HG03439 (cell line): ENCODE measurements at regions not wholly inside any gene's neighbourhood (a gene's known extent, or its start where the extent isn't known, plus 50 kb on each side); places are given as distances from the start of the nearest gene placed in this dataset.

Source experiments
- ATAC-seq: cut with Tn5 transposase; IDR thresholded peaks from one replicate; pipeline ENCODE4 v1.9.1; 2021; ENCODE audit warnings: mild to moderate bottlenecking, moderate library complexity; ENCODE audit not compliant: unreplicated experiment

GRCh38 chr4:18381186-18381585 lies 359.6 kb upstream of the LCORL start:
- no peak for ATAC-seq

- no peak for ATAC-seq
Measured at GRCh38 chr4:18369561-18369960, 348.0 kb upstream of the LCORL start.

DNA sequence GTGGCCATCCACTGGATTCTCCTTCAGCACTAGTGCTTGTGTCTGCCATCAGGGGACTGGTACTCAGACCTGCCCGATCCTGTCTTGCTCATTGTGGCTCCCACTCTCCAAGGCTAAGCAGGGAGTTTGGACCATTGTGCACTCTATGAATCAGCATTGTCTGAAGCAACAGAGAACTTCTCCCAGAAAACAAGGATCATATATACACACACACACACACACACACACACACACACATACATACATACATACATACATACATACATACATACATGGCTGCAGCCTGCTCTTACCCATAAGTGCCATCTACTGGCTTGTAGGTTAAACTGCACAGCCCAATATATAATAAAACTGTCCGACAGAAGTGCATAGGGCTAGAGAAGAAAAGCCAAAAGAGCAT lies 345.3 kb upstream of the LCORL start:
- peak; percentile 79 for ATAC-seq

DNA sequence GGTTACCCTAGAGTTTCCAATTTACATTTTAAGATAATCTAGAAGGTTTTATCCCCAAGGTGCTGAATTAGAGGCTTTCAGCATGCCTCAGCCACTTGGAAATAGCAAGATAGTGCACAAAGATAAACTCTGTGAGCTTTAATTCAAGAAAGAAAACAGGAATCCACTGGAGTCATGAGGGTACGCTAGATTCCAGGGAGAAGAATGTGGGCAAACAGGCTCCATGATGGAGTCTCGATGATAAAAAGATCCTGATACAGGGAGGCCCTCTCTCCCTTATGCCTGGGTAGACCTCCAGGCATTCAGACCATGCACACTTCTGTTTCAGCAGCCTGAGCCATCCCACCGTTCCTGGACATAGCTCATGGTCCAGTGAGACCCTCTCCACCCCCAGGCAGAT lies 344.6 kb upstream of the LCORL start:
- ATAC-seq = no peak

GRCh38 chr4:18343581-18343980 lies 322.0 kb upstream of the LCORL start:
- ATAC-seq = no peak

- ATAC-seq = no peak
Measured at GRCh38 chr4:18342847-18343246, 321.3 kb upstream of the LCORL start.

DNA sequence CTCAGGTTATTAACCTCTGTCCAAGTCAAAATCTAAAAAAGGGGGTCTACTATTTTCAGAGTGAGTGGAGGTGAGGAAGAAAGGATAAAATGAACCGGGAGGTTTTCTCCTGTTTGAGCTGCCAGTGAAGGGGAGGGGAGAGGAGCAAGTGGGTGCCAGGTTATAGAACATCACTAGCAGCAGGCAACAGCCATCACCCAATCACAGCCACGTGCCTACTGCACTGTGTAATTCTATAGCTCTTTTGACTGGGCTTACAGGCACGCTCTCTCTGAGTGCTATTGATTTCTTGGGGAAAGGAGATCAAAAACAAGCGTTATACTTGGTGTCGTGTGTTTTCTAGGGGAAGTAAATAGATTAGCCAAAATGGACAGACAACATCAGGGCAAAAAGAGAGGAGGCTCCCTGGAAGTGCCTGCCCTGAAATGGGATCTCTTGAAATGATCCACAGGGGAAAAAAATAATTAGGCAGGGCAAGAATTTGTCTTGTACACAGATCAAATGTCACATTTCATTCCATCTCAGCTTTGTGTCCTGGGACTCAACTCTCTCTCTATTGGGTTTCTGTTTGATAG lies 300.5 kb upstream of the LCORL start:
- ATAC-seq = no peak

DNA sequence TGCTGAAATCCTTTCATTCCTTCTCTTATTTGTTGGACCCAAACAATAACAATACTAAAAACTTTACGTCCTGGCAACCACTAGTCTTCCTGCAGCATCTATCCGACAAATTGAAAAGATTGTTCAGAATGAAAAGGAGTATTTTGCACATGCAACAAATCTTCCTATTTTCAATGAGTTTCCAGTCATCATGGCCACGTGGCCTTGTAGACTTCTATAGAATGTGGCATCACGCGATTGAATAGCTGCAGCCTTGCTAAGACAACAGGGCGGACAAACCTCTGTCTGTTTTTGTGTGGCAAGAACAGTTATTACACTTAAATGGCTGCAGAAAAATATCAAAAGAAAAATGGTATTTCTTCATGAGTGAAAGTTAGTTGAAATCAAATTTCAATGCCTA lies 297.9 kb upstream of the LCORL start:
- no peak for ATAC-seq

- ATAC-seq = no peak
Measured at GRCh38 chr4:18318682-18319388, 297.3 kb upstream of the LCORL start.

- no peak for ATAC-seq
Measured at GRCh38 chr4:18314731-18315130, 293.2 kb upstream of the LCORL start.

DNA sequence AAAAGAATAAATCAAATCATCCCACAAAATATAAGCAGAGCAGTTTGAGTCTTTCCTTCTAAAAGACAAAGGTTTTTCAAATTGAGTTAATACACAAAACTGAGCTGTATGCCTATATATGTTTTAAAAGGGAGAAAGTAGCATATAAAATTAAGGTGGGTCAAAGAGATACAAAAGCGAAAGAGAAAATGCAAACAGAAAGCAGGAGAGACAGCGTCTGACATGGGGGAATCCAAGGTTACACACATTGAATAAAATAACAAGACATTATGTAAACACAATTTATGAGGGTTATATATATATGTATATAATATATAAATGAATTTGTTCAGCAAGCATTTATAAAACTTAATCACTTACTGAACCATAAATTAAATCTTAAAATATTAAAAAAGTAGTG lies 276.1 kb upstream of the LCORL start:
- no peak for ATAC-seq

DNA sequence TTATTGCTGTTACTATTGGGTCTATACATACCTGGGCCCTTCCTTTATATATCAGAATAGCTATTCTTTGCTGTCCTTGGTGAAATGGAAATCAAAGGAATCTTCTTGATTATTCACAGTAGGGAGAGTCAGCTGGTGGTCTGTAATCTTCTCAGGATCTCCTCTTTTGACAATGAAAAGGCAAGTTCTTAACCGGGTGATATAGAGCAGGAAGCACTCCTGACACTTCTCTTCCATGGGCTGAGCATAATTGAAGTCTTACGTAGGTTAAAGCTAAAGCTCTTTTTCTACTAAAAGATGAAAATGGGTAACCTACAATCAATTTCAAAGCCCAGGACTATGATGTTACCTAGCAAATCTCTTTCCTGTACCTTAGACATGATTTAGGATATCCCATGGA lies 274.9 kb upstream of the LCORL start:
- ATAC-seq = no peak

GRCh38 chr4:18294846-18295245 lies 273.3 kb upstream of the LCORL start:
- no peak for ATAC-seq

DNA sequence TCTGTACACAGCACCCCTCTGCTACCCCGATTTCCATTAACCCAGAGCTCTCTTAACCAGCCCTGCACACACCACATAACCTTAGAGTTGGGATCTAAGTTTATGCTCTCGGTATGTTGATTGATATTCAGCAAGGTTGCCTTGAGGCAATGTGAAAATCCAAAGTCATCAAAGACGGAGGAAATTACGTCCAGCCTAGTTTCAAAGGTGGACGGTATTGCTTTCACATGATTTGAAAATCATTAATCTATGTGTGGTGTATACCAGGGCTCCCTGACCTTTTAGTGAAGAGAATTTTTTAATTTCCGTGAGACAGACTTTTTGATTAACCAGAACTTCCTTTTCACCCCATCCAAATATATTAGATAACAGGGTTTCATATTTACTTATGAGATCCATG lies 272.5 kb upstream of the LCORL start:
- ATAC-seq = no peak

GRCh38 chr4:18292411-18292810 lies 270.9 kb upstream of the LCORL start:
- no peak for ATAC-seq

- ATAC-seq = no peak
Measured at GRCh38 chr4:18291981-18292380, 270.4 kb upstream of the LCORL start.

- ATAC-seq = no peak
Measured at GRCh38 chr4:18291256-18291655, 269.7 kb upstream of the LCORL start.

GRCh38 chr4:18285357-18285756 lies 263.8 kb upstream of the LCORL start:
- ATAC-seq = no peak

- ATAC-seq = no peak
Measured at GRCh38 chr4:18278244-18278643, 256.7 kb upstream of the LCORL start.

DNA sequence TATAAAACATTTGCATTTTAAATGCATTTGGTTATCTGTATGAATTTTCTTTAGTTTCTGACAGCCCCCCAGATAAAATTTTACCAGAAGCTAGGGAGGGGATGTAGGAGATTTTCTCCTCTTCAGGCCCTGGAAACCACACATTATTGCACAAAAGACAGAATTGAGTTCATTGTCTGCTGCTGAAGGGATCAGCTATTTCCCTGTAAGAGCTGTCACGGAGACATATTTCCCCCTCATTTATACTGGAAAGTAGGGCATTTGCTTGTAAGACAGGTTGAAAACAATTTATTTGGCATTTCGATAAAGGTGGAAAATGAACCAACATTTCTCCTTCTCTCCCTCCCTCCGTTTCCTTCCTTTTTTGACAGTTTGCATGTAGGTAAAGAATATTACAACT lies 241.3 kb upstream of the LCORL start:
- ATAC-seq = no peak

DNA sequence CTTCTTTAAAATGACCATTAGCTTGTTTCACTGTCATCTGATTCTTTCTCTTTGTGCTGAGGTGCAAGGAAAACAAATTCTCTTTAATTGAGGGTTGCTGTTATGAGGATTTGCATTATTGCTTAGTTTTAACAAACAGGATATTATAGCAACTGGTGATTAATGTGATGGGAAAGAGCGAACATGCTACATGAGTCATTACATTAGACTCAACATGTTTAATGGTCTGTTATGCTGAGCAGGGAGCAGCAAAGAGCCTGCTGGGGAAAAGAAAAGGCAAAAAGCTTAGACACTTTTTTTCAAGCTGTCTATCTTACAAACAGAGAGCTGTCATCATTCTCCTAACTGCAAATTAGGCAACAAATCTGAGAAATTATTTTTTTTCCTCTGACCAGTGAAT lies 230.5 kb upstream of the LCORL start:
- no peak for ATAC-seq

DNA sequence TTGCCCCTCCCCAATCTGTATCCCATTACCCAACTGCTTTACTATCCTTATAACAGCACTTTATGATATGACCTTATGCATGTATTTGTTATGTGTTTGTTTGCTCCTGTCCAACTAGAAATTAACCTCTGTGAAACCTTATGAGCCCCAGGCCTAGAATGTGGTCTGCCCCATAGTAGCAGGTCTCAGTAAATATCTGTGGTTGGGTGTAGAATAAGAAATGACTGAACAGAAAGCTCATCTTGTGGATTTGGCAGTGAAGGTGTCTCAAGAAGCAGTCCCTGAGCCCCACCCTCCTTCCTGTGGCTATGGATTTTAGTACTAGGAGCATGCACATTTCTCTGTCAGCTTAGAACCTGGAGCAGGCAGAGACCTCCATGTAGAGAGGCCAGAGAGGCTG lies 229.0 kb upstream of the LCORL start:
- no peak for ATAC-seq

DNA sequence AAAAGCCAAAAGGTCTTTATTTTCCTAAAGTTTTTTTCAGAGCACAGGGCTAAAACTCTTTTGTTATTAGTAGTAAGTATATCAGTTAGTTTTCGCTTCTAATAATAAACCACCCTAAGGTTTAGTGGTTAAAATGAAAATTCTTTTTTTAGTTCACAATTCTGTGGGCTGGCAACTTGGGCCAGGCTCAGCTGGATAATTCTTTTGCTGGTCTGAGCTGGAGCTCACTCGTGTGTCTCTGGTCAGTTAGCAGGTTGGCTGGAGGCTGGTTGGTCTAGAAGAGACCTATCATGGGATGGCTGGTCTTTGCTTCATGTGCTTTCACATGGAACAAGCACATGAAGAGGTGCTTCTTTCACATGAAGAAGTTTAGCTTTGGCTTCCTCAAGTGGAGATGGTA lies 227.1 kb upstream of the LCORL start:
- ATAC-seq = no peak
